CD4-positive, alpha-beta T cell (primary cell): ENCODE measurements at regions not wholly inside any gene's neighbourhood (a gene's known extent, or its start where the extent isn't known, plus 50 kb on each side); places are given as distances from the start of the nearest gene placed in this dataset.
"Not testable (repeated sequence)": the region's sequence is repeated elsewhere in the genome, so short reads cannot be mapped to it uniquely, and the experiment has no call there.

Experiments used
- ATAC-seq: fragments of 200-7000 bp; cut with Tn5 transposase; one replicate; pipeline ENCODE4 v1.10.0; 2022; ENCODE audit warnings: mild to moderate bottlenecking; ENCODE audit not compliant: poor library complexity
- CTCF ChIA-PET: fragments of 350-600 bp; sonication (Branson Sonifier 250); formaldehyde crosslinking; loops from one replicate; lab custom pipeline; 2021; ENCODE audit warnings: antibody characterized with exemption, inconsistent platforms; lab: Charles Lee
- POLR2A ChIA-PET: fragments of 350-600 bp; sonication (Branson Sonifier 250); formaldehyde crosslinking; loops from one replicate; lab custom pipeline; 2021; ENCODE audit warnings: antibody characterized with exemption, inconsistent platforms; lab: Charles Lee
- DNase-seq, 14 experiments: peaks; one replicate each; pipeline ENCODE4 v3.0.0-alpha.2; 2013 to 2020; ENCODE audit warnings: mixed read lengths in 2 of 14
- H3K27ac ChIP-seq, 2 donors: one replicate each; pipeline versions ENCODE4 v1.5.1 to v1.7.0; 2013; ENCODE audit warnings: low read length in 2 of 2, low read depth in 1 of 2, mild to moderate bottlenecking in 1 of 2
- H3K27me3 ChIP-seq, 2 experiments: 1 replicate in 1 of 2; 2 replicates in 1 of 2; pipeline versions ENCODE4 v1.6.1 to v1.7.0; 2013; ENCODE audit warnings: low read length in 2 of 2, control low read depth in 1 of 2, mild to moderate bottlenecking in 1 of 2, moderate library complexity in 1 of 2; ENCODE audit not compliant: insufficient read depth in 2 of 2, control insufficient read depth in 1 of 2
- H3K36me3 ChIP-seq: one replicate; pipeline ENCODE4 v1.6.1; 2013; ENCODE audit warnings: low read length, control low read depth; ENCODE audit not compliant: insufficient read depth
- H3K4me1 ChIP-seq: one replicate; pipeline ENCODE4 v1.6.1; 2013; ENCODE audit warnings: low read length, control low read depth; ENCODE audit not compliant: insufficient read depth
- H3K4me3 ChIP-seq: one replicate; pipeline ENCODE4 v1.5.1; 2013; ENCODE audit warnings: mild to moderate bottlenecking, low read length, moderate library complexity
- H3K9me3 ChIP-seq, 2 experiments: 1 replicate in 1 of 2; 2 replicates in 1 of 2; pipeline versions ENCODE4 v1.6.1 to v1.7.0; 2013; ENCODE audit warnings: low read length in 2 of 2, mild to moderate bottlenecking in 2 of 2, control low read depth in 1 of 2, moderate library complexity in 1 of 2; ENCODE audit not compliant: control insufficient read depth in 1 of 2, insufficient read depth in 1 of 2
- H3K27ac Mint-ChIP-seq: one replicate; pipeline ENCODE4 v1.8.0; 2020; ENCODE audit warnings: mixed read lengths
- H3K27me3 Mint-ChIP-seq: one replicate; pipeline ENCODE4 v1.8.0; 2021; ENCODE audit warnings: mixed read lengths
- H3K36me3 Mint-ChIP-seq: one replicate; pipeline ENCODE4 v1.8.0; 2021; ENCODE audit warnings: low read depth, mixed read lengths
- H3K4me1 Mint-ChIP-seq: one replicate; pipeline ENCODE4 v1.8.0; 2021; ENCODE audit warnings: low read depth, mixed read lengths
- H3K4me3 Mint-ChIP-seq: one replicate; pipeline ENCODE4 v1.8.0; 2020; ENCODE audit warnings: mild to moderate bottlenecking, mixed read lengths
- H3K9me3 Mint-ChIP-seq: one replicate; pipeline ENCODE4 v1.8.0; 2020; ENCODE audit warnings: mixed read lengths
- CTCF ChIP-seq: fragments of 200-600 bp; IDR thresholded peaks from one replicate; pipeline ENCODE4 v1.8.0; 2022; ENCODE audit warnings: antibody characterized with exemption, mild to moderate bottlenecking
- intact Hi-C, 2 experiments: fragments of 100-400 bp; cut with DNase I in 1 of 2; cut with micrococcal nuclease in 1 of 2; formaldehyde crosslinking; loops; one replicate each; pipeline versions ENCODE4 v1.15.1 to v1.9.0; 2023 to 2025; cut with DNase I, micrococcal nuclease

GRCh38 chr7:13751766-13752165 lies 237.7 kb downstream of the ETV1 start:
- H3K27ac Mint-ChIP-seq, result no peak overlapping the region
- ATAC-seq (no peak), DNase-seq (no peak)
- CTCF ChIA-PET, result no interaction called here
- TF ChIP-seq CTCF, result no peak
- Histone ChIP-seq H3K9me3 (no peaks in the 10 kb centered on the region), H3K36me3 (no peaks in the 10 kb centered on the region), H3K27ac (no peak overlapping the region), H3K4me3 (no peak overlapping the region), H3K4me1 (no peaks in the 10 kb centered on the region), H3K27me3 (no peaks in the 10 kb centered on the region)
- no peaks in the 10 kb centered on the region for H3K4me1 Mint-ChIP-seq
- no peaks in the 10 kb centered on the region for H3K9me3 Mint-ChIP-seq
- H3K36me3 Mint-ChIP-seq, result no peaks in the 10 kb centered on the region
- intact Hi-C loops, result no loop called here
- no peaks in the 10 kb centered on the region for H3K27me3 Mint-ChIP-seq
- H3K4me3 Mint-ChIP-seq, result no peak overlapping the region
- POLR2A ChIA-PET, result no interaction called here

- no peaks in the 10 kb centered on the region for H3K9me3 ChIP-seq
- H3K9me3 Mint-ChIP-seq, result no peaks in the 10 kb centered on the region
- H3K4me1 Mint-ChIP-seq, result no peaks in the 10 kb centered on the region
- no peak for ATAC-seq
- no peak overlapping the region for H3K4me3 Mint-ChIP-seq
- POLR2A ChIA-PET, result no interaction called here
- no peak for TF ChIP-seq CTCF
- no peaks in the 10 kb centered on the region for H3K36me3 ChIP-seq
- H3K36me3 Mint-ChIP-seq, result no peaks in the 10 kb centered on the region
- H3K27ac ChIP-seq, result no peak overlapping the region
- H3K4me1 ChIP-seq, result no peaks in the 10 kb centered on the region
- CTCF ChIA-PET, result no interaction called here
- H3K27me3 ChIP-seq, result no peaks in the 10 kb centered on the region
- no peak overlapping the region for H3K27ac Mint-ChIP-seq
- intact Hi-C loops, result no loop called here
- no peak overlapping the region for H3K4me3 ChIP-seq
- DNase-seq, result no peak
- H3K27me3 Mint-ChIP-seq, result no peaks in the 10 kb centered on the region
These were observed 231.6 kb downstream of the ETV1 start for GRCh38 chr7:13757841-13758240.

GRCh38 chr7:13765853-13766252 lies 223.6 kb downstream of the ETV1 start:
- H3K4me1 Mint-ChIP-seq, H3K36me3 ChIP-seq, H3K36me3 Mint-ChIP-seq, H3K9me3 ChIP-seq, ATAC-seq, H3K4me3 Mint-ChIP-seq, intact Hi-C loops, H3K4me1 ChIP-seq, H3K27me3 Mint-ChIP-seq, H3K27me3 ChIP-seq, H3K27ac Mint-ChIP-seq, DNase-seq, H3K4me3 ChIP-seq, POLR2A ChIA-PET, H3K9me3 Mint-ChIP-seq, CTCF ChIA-PET, H3K27ac ChIP-seq: not testable (repeated sequence)

GRCh38 chr7:13770305-13770704 lies 219.2 kb downstream of the ETV1 start:
- TF ChIP-seq CTCF, result no peak
- Histone ChIP-seq H3K36me3 (no peaks in the 10 kb centered on the region), H3K27ac (no peak overlapping the region), H3K4me1 (no peaks in the 10 kb centered on the region), H3K9me3 (no peaks in the 10 kb centered on the region), H3K27me3 (no peaks in the 10 kb centered on the region), H3K4me3 (no peak overlapping the region)
- POLR2A ChIA-PET, result no interaction called here
- ATAC-seq, result no peak
- H3K27me3 Mint-ChIP-seq, result no peaks in the 10 kb centered on the region
- no peaks in the 10 kb centered on the region for H3K36me3 Mint-ChIP-seq
- CTCF ChIA-PET, result no interaction called here
- DNase-seq, result no peak
- H3K9me3 Mint-ChIP-seq, result no peaks in the 10 kb centered on the region
- no peak overlapping the region for H3K4me3 Mint-ChIP-seq
- H3K4me1 Mint-ChIP-seq, result no peaks in the 10 kb centered on the region
- intact Hi-C loops, result no loop called here
- no peak overlapping the region for H3K27ac Mint-ChIP-seq
